ENCODE measurements at regions not wholly inside any gene's neighbourhood (a gene's known extent, or its start where the extent isn't known, plus 50 kb on each side); places are given as distances from the start of the nearest gene placed in this dataset.
"Not testable (repeated sequence)": the region's sequence is repeated elsewhere in the genome, so short reads cannot be mapped to it uniquely, and the experiment has no call there.

DNA sequence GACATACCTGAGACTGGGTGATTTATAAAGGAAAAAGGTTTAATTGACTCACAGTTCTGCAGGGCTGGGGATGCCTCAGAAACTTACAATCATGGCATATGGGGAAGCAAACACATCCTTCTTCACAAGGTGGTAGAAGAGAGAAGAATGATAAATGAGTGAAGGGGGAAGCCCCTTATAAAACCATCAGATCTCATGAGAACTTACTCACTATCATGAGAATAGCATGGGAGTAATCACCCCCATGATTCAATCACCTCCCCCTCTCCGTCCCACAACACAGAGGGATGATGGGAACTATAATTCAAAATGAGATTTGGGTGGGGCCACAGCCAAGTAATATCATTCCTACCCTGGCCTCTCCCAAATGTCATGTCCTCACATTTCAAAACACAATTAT lies 1206.0 kb upstream of the CELF4 start:
- not testable (repeated sequence) for DNase-seq

DNA sequence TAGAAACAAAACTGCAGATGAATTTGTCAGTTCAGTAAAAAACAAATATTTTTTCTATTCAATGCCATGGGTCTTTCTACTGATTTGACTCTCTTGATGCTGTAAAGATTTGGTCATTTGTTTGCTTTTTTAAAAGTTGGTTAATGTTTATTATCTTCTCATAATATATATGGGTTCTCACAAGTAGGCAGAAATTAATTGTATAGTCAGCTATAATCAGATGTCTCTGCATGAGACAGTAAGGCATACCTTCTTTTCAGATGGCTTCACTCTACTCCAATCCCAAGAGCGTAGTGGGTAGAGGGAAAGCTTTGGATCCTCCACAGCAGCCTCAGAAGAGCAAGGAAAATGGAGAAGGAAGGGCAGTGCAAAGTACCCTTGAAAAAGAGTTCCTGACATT lies 1202.9 kb upstream of the CELF4 start:
- DNase-seq = no peak

DNA sequence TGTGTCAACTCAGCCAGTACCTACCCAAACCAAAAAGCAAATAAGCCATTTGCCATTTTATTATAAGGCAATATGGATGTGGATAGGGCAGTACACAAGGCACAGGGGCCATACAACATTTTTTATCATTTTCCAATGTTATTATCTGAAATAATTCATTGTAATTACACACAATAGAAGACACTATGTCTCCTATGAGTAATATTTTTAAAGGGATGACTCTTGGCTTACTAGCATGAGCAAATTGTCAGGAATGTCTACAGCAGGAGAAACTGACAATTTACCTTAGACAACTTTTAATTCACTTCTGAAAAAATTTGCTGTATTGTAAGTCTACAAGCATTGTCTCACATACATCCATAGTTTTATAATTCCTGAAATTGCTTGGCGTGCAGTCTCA lies 1193.9 kb upstream of the CELF4 start:
- DNase-seq = peak; percentile 26

DNA sequence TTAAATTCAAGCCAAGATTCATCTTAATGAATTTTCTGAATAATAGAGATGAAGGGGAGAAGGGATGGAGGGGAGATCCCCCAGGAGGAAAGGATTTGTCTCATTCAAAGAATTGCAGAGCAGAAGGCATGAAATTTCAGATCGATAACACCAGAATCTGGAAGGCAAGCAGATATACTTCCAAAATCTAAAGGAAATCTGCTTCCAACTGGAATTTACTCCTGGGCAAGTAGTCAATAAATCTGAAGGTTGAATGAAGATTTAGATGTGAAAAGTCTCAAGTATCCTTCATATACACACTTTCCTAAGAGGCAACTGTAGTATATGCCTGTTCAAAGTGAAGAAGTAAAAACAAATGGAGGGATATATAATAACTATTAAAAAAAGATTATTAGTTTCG lies 1190.8 kb upstream of the CELF4 start:
- no peak for DNase-seq

DNA sequence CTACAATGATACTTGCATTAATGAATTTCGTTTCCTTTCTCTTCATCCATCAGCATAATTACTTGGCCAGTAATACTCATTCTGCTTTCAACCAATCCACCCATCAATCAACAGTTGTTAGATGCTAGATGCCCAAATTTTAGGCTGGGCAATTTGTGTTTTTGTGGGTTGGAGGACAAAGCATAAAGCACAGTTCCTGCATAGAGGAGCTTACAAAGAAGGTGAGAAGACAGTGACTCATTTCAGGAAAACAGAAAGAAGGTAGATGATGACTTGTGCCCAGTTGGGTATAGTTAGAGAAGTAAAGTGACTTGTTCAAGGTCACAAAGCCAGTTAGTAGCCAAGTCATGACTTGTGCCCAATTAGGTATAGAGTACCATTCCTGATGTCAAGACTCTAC lies 1186.8 kb upstream of the CELF4 start:
- no peak for DNase-seq

DNA sequence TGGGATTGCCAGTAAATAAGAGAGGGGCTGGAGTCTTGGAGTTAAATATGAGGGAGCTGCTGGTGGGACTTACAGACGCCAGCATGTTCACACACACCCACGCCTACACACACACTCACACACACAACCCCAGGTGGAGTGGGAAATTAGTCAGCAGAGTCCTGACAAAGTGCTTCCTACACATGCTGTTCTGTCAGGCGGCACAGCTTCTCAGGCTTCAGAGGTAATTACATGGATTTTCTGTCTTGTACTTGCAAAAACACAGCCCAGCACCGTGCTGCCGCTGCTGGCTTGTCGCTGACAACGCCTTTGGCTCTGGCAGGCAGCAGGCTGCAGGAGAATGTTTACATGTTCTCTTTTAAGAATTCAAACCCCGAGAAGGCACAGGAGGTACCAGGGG lies 1186.3 kb upstream of the CELF4 start:
- peak; percentile 1 for DNase-seq

DNA sequence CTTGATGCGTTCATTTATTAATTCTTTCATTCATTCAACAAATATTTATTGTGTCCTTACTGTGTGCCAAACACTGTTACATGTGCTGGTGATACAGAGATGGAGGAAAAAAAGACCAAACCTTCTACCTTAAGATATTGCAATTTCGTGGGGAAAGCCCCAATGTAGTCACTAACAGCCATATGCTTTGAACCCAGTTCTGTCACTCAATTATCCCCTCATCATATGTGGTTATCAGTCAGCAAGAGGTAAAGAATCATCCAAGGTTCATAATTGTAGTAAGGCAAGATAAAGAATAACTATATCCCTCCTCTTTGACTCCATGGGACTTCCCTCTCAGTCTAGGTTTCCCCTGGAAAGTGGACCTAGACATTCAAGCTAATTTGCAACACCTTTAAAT lies 1185.6 kb upstream of the CELF4 start:
- DNase-seq = no peak

DNA sequence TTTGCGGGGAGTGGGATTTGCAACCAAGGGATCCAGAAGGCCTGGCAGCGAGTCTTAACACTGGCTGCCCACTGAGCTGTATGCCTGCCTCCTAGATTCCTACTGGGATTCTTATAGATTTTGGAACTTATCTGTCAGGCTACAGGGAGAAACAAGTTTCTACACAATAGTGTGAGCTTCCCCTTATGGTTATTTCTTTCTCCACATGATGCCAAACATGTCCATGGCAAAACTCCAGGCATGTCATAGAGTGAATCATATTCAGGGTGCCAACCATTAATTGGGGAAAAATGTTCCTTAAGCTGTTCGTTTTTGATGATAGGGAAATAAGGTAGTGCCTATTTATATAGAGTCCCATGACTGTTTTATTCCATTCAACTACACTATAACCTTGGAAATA lies 1185.2 kb upstream of the CELF4 start:
- DNase-seq = no peak

DNA sequence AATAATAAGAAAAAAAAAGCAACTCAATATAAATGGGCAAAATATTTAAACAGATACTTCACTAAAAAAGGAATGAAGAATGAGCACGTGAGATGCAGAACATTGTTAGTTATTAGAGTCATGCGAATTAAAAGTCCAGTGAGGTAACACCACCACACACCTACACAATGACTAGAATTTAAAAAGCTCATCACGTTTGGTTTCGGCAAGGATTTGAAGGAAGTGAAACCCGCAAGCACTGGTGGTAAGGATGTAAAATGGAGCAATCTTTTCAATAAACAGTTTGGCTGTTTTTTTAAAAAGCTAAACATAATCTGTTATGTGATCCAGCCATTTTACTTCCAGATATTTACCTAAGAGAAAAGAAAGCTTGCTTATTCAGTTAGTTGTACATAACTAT lies 1181.6 kb upstream of the CELF4 start:
- no peak for DNase-seq

DNA sequence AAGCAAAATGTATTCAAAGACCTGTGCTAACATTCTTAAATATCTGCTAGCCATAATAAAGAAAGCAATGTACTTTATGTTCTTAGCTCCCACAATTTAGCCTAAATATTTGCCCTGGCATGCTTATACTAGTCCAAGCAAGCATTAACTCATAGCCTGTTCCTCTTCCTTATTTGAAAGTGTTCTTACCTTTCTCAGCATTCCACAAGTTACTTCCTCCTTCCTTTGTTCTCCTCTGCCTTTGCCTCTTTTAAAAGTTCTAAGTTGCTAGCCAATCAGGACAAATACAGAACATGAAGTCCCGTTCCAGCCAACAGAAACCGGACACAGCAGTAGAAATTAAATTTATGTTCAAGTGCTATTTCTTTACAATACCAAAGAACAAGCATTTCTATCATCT lies 1154.6 kb upstream of the CELF4 start:
- DNase-seq = not testable (repeated sequence)

DNA sequence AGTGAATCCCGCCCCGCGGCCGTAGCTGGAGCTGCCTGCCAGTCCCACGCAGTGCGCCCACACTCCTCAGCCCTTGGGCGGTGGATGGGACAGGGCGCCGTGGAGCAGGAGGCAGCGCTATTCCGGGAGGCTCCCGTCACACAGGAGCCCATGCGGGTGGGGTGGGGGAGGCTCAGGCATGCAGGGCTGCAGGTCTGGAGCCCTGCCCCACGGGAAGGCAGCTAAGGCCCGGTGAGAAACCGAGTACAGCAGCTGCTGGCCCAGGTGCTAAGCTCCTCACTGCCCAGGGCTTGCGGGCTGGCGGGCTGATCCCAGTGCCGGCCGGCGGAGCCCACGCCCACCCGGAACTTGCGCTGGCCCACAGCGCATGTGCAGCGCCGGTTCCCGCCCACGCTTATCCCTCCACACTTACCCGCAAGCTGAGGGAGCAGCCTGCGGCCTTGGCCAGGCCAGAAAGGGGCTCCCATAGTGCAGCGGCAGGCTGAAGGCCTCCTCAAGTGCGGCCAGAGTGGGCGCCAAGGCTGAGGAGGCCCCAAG lies 1152.8 kb upstream of the CELF4 start:
- DNase-seq = no peak

DNA sequence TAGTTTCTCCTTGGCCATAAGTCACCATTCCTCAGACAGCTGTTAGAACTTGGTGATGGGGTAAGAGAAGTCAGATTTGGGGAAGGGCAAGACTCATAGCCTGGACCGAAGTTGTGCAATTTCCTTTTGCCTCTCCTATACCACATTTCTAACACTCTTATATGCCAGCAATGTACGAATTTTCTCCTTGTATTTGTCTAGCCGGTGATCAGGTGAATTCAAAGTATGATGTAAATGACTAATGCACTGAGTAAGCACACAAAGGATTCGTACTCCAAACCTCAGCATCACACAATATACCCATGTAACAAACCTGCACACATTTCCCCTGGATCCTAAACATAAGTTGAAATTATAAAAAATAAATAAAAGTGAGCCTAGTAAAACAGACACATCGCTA lies 1143.5 kb upstream of the CELF4 start:
- no peak for DNase-seq

DNA sequence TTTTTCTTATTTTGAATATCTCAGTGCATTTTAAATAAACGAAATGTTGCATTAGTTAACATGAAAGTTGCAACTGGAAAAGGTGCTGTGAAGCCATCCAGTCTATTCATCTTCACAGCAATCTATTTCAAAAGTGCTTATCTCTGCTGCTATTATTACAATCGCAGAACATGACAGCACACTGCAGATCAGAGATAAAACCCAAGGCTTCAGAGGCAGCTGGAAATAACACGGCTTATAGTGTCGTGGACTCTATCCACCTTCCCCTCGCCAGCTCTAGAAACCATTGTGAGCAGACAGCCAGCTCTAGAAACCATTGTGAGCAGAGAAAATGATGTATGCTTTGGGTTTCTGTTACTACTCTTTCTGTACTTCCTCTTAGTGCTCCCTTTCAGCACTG lies 1140.8 kb upstream of the CELF4 start:
- DNase-seq = no peak

DNA sequence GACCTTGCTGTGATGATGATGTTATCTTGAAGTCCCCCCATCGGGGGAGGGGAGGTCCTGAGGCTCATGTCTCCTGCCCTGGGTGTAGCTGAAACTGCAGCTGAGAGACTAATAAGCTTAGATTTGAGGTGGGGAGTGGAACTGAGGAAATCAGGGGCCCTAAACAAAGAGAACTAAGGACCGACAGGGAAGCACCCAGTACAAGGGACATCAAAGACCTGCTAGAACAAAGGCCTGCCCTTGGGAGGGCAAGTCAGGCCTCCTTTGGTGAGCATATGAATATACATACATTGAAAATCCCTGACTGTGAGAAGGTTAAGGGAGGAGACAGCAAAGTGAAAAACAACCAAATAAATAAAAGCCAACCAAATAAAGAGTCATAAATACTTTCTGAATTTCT lies 1132.5 kb upstream of the CELF4 start:
- no peak for DNase-seq

DNA sequence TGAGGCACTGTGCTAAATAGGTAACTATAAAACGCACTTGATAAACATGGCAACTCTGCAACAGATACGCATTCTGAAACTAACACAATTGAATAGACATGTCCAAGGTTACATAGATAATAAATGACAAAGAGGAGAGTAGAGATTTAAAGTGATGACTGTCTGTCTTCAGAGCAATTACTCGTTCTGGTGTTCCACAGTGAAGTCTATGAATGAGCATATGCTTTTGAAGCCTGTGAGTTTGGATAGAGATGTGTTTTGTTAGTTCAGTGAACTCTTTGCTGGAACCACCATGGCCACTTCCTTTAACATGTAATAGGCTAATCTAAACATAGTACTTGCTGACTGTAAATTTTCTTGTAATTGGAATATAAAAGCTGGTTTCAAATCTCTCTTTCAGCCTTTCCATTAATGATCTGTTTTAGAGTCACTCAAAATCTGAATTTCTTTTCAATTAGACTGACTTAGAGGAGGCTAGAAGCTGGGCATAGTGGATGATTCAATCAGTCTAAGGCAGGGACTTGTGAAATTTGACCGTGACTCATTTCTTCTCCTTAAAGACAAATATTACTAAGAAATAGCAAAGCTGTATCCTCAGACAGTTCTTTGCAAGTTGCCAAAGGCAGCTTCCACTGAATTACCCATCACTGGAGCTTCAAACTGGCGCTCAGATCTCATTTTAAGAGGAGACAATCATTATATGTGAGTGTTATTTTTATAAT lies 1130.1 kb upstream of the CELF4 start:
- peak; percentile 58 for DNase-seq

DNA sequence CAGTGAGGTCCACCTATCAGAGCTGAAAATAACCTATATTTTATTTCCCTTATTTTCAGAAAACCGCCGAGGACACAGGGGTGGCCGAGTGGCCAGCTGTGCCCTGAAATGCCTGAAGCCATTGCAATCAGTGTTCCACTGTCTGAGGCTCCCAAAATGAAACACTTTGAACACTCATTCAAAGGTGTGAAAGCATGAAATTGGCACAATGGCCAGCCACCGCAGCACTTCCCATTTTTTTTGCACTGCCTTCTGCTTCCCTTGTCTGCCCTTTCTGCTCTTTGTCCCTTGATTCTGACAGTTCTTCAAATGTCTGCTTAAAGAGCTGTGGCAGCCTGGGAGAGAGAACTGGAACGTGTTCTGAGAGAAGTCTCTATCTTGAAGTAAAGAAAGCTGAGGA lies 1127.5 kb upstream of the CELF4 start:
- no peak for DNase-seq

DNA sequence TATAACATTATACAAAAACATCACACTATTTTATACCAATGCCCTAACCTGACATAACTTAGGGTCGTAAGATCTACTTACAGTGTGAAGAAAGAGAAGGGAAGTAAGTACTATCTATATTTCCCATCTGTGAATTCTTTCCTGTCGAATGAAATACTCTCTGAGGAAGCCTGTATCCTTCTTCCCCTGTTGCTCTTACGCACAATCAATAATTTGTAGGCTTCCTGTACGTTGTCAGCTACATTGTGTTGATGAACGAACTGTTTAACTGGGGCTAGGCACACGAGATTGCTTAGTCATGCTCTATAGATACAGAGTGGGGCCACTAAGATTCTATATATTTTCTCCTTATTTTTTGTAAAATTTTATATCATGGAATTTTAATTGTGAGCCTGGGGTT lies 1125.0 kb upstream of the CELF4 start:
- no peak for DNase-seq

DNA sequence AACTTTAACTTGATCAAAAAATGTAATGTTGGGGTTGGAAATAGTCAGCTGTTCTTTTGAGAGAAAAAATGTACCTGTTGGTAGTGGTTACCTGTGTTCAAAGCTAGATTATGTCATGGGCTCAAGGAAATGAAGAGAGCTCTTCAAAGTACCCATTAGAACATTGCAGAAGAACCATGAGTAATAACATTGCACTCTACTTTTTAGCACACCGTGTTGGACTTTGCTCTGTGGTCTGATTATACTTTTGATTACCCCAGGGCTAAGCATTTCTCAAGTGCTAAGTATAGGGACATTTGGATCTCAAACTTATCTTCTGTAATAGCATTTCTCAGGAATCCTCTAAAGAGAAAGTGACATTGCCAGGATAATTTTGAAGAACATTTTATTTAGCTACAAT lies 1122.8 kb upstream of the CELF4 start:
- DNase-seq = no peak

DNA sequence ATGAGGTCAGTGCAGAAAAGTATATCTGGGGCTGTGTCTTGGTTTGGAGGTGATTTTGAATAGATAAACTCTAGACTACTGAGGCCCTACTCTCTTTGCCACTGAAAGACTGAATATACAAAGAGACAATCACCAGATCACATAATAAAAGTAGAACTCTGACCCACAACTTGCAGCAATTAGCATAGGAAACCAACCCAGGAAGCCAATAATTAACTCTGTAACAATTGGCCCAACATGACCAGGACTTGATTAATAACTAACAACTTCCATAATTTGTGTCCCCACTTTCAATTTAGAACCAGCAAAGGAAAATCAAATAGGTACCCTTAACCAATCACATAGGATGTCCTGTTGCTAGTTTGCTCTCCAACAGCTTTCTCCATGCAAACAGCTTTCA lies 1104.9 kb upstream of the CELF4 start:
- DNase-seq = no peak

DNA sequence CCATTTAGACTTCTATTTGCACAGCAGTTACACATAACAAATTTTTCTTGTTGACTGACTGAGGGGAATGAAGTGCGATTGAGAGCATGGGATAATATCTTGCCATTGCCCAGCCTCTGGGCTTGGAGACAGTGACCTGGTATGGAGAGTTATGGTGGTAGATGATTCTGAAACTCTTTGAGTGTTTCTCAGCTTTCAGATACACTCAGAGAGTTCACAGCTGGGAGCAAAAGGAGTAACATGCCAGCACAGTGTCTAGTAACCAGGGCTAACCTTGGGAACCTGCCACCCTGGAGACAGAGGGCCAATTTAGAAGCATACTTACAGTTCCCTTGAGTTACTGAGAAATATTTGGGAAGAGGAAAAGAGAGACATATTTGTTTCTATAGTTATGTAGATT lies 1099.3 kb upstream of the CELF4 start:
- no peak for DNase-seq

DNA sequence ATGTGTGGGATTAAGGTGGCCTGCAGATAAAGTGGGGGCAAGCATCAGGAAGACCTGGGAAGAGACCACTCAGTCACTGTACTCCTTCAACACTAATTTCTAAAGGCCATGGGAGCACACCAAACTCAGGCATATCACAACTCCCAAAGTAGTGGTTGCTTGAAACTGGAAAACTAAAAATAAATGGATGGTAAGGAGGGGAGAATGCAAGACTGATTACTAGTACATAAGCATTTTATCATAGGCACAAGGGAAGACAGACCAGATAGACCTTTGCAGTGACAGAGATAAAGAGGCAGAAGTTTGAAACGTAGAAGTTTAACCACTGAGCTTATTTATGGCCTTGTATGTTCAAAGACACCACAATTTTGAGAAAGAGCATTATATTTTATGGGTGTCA lies 1098.1 kb upstream of the CELF4 start:
- no peak for DNase-seq

DNA sequence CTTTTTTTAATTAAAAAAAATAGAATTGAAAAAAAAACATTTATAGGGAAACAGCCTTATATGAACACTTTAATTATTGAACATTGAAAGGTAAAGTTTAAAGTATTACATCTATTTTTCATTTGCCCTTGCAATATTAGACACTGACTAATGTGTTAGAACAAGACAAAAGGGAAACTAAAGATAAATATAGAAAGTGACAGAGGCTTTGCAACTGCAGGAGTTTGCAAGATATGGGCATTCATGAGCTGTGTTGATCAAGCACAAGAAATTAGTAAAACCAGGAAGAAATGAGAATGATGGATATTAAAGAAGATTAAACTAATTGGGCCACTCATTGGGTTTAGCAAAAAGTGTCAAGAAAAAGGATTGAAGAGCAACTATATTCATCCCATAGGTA lies 1097.7 kb upstream of the CELF4 start:
- DNase-seq = no peak

DNA sequence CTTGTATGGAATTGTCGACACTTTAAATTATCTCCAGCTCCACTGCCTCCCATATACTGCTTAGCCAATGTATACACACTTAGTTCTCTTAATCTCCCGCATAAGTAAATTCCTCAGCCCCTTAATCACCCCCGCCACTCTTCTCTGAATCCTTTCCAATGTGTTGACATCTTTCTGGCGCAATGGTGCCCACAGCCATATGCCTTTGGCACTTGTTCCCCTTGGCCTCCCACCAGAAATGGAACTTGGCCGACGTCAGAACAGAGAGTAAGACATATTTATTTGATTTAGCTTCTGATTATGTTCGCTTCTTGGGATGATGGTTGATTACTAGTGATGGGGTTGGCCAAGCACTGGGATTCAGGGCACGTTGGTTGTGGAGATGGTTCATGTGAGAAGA lies 1089.3 kb upstream of the CELF4 start:
- DNase-seq = peak; percentile 12

DNA sequence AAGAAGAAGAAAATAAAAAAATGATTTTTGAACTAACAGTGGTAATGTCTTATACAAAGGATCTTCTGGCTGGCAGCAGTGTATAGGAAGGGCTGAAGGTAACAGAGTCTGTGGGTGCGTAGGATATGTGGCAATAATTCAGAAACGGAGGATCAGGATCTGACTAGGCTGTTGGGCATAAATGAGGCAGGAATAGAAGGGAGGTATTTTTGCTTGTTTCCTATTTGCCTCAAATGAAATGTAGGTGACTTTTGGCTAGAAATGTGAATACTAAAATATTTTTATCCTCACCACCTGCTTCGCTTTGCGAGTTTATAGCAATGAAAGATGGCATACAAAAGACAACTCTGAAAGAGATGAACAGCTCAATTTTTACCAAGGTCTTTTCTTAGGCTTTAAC lies 1086.1 kb upstream of the CELF4 start:
- DNase-seq = no peak

DNA sequence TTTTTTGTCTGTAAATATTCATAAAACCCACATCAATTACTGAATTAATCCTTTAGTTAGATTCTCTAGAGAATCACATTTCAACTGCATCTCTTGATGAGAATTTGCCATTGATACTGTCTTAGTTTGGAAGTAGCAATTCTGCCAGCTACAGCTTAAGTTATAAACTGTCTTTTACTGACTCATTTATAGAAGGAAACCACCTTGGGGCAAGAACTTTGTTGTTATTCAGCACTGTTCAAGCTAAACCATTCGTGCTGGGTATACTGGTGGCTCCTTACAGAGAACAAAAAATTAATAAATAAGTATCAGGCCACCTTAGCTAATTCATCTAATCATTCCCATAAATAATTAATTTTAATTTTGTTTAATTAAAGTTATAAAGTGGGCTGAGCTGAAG lies 1082.6 kb upstream of the CELF4 start:
- no peak for DNase-seq
